IMR-90 (cell line): ENCODE measurements at regions not wholly inside any gene's neighbourhood (a gene's known extent, or its start where the extent isn't known, plus 50 kb on each side); places are given as distances from the start of the nearest gene placed in this dataset.
A peak's percentile ranks its signal among the peaks of the same experiment; 100 is the strongest.

Experiments
- ATAC-seq: fragments of 200-7000 bp; cut with Tn5 transposase; 2 replicates; pipeline ENCODE4 v1.9.1; 2020; ENCODE audit warnings: low read depth, mild to moderate bottlenecking, moderate library complexity
- BruUV-seq: library from RNA; stranded (reverse); fragments of 400-500 nt; replicated peaks from 2 replicates; lab custom pipeline; 2021; lab: Mats Ljungman, UMichigan
- CTCF ChIA-PET: fragments of 300-600 bp; formaldehyde crosslinking; extraction: SDS; loops from one replicate; lab custom pipeline; 2021; ENCODE audit warnings: antibody characterized with exemption; lab: Yijun Ruan, JAX
- POLR2A ChIA-PET: fragments of 300-600 bp; sonication (Branson Sonifier 250); formaldehyde crosslinking; loops from one replicate; lab custom pipeline; 2022; ENCODE audit warnings: antibody characterized with exemption; ENCODE audit not compliant: unreplicated experiment; lab: Charles Lee
- DNase-seq: peaks from one replicate; pipeline ENCODE4 v3.0.0; 2013
- H2AFZ ChIP-seq: replicated peaks from 2 replicates; pipeline ENCODE3; 2013; ENCODE audit warnings: low read length, mild to moderate bottlenecking; ENCODE audit not compliant: poor library complexity
- H2AK5ac ChIP-seq: 2 replicates; pipeline ENCODE4 v1.6.1; 2013; ENCODE audit warnings: low read depth, low read length, inconsistent platforms
- H2AK9ac ChIP-seq: replicated peaks from 2 replicates; pipeline ENCODE3; 2013; ENCODE audit warnings: mild to moderate bottlenecking, low read depth, low read length, moderate library complexity; ENCODE audit not compliant: poor library complexity
- H2BK120ac ChIP-seq: 2 replicates; pipeline ENCODE4 v1.6.1; 2013; ENCODE audit warnings: low read depth, low read length, inconsistent platforms
- H2BK15ac ChIP-seq: 3 replicates; pipeline ENCODE4 v1.6.1; 2013; ENCODE audit warnings: low read depth, low read length, inconsistent platforms
- H2BK20ac ChIP-seq: 2 replicates; pipeline ENCODE4 v1.6.1; 2013; ENCODE audit warnings: low read depth, mild to moderate bottlenecking, inconsistent platforms, low read length, moderate library complexity
- H2BK5ac ChIP-seq: 2 replicates; pipeline ENCODE4 v1.6.1; 2013; ENCODE audit warnings: mild to moderate bottlenecking, low read depth, low read length, inconsistent platforms; ENCODE audit not compliant: poor library complexity, severe bottlenecking
- H3K14ac ChIP-seq: replicated peaks from 2 replicates; pipeline ENCODE4 v1.6.1; 2013; ENCODE audit warnings: low read depth, low read length, inconsistent platforms
- H3K18ac ChIP-seq: 2 replicates; pipeline ENCODE4 v1.6.1; 2013; ENCODE audit warnings: low read depth, low read length, control low read depth
- H3K23ac ChIP-seq: 2 replicates; pipeline ENCODE4 v1.6.1; 2013; ENCODE audit warnings: low read depth, low read length, inconsistent platforms
- H3K27ac ChIP-seq: 2 replicates; pipeline ENCODE4 v1.5.1; 2013; ENCODE audit warnings: mild to moderate bottlenecking, control low read depth, low read length; ENCODE audit not compliant: insufficient read depth
- H3K27me3 ChIP-seq: 2 replicates; pipeline ENCODE4 v1.6.1; 2013; ENCODE audit warnings: low read length; ENCODE audit not compliant: control insufficient read depth, insufficient read depth
- H3K36me3 ChIP-seq: 2 replicates; pipeline ENCODE4 v1.6.1; 2013; ENCODE audit warnings: low read length, mixed read lengths; ENCODE audit not compliant: control insufficient read depth, insufficient read depth
- H3K4ac ChIP-seq: 2 replicates; pipeline ENCODE4 v1.6.1; 2013; ENCODE audit warnings: low read depth, low read length, inconsistent platforms
- H3K4me1 ChIP-seq: 2 replicates; pipeline ENCODE4 v1.6.1; 2013; ENCODE audit warnings: low read length, mixed read lengths; ENCODE audit not compliant: control insufficient read depth, insufficient read depth
- H3K4me2 ChIP-seq: 2 replicates; pipeline ENCODE4 v1.6.1; 2013; ENCODE audit warnings: low read depth, mild to moderate bottlenecking, control low read depth, low read length, moderate library complexity
- H3K4me3 ChIP-seq: 2 replicates; pipeline ENCODE4 v1.5.1; 2013; ENCODE audit warnings: low read depth, mild to moderate bottlenecking, control low read depth, low read length, moderate library complexity; ENCODE audit not compliant: insufficient read depth
- H3K56ac ChIP-seq: 2 replicates; pipeline ENCODE4 v1.6.1; 2013; ENCODE audit warnings: low read length, inconsistent platforms; ENCODE audit not compliant: insufficient read depth; ENCODE audit errors: extremely low read depth
- H3K79me1 ChIP-seq, 2 experiments: 2 replicates each; pipeline ENCODE4 v1.6.1; 2013; ENCODE audit warnings: low read length in 2 of 2, inconsistent platforms in 1 of 2, low read depth in 1 of 2
- H3K9ac ChIP-seq: 2 replicates; pipeline ENCODE4 v1.6.1; 2013; ENCODE audit warnings: low read depth, low read length, control low read depth
- H3K9me1 ChIP-seq: 2 replicates; pipeline ENCODE4 v1.6.1; 2013; ENCODE audit warnings: low read length, inconsistent platforms; ENCODE audit not compliant: insufficient read depth
- H3K9me3 ChIP-seq: 2 replicates; pipeline ENCODE4 v1.6.1; 2013; ENCODE audit warnings: low read length; ENCODE audit not compliant: control insufficient read depth, insufficient read depth
- H4K20me1 ChIP-seq: 2 replicates; pipeline ENCODE4 v1.6.1; 2013; ENCODE audit warnings: low read length, inconsistent platforms; ENCODE audit not compliant: insufficient read depth
- H4K5ac ChIP-seq: 2 replicates; pipeline ENCODE4 v1.6.1; 2013; ENCODE audit warnings: mild to moderate bottlenecking, low read depth, low read length, control low read depth
- H4K8ac ChIP-seq, 2 experiments: 2 replicates each; pipeline ENCODE4 v1.6.1; 2013; ENCODE audit warnings: low read depth in 2 of 2, low read length in 2 of 2, control low read depth in 1 of 2, inconsistent platforms in 1 of 2
- H4K91ac ChIP-seq: 2 replicates; pipeline ENCODE4 v1.6.1; 2013; ENCODE audit warnings: low read depth, low read length, inconsistent platforms; ENCODE audit not compliant: insufficient read depth
- CHD1 ChIP-seq: IDR thresholded peaks from 2 replicates; pipeline ENCODE4 v1.6.1; 2012; ENCODE audit warnings: low read depth, low read length, improper control_type of control experiment
- FOS ChIP-seq: fragments of 150-350 bp; IDR thresholded peaks from 2 replicates; pipeline ENCODE4 v1.6.1; 2016; ENCODE audit warnings: low read depth, low read length
- MAFK ChIP-seq: IDR thresholded peaks from 2 replicates; pipeline ENCODE4 v1.6.1; 2012; ENCODE audit warnings: low read depth, low read length, improper control_type of control experiment
- MAZ ChIP-seq: IDR thresholded peaks from 2 replicates; pipeline ENCODE4 v1.6.1; 2012; ENCODE audit warnings: low read depth, mild to moderate bottlenecking, low read length, improper control_type of control experiment, moderate library complexity, borderline replicate concordance
- MXI1 ChIP-seq: IDR thresholded peaks from 2 replicates; pipeline ENCODE4 v1.6.1; 2012; ENCODE audit warnings: low read depth, mild to moderate bottlenecking, low read length, moderate library complexity, borderline replicate concordance
- POLR2A ChIP-seq: IDR thresholded peaks from 2 replicates; pipeline ENCODE4 v1.6.1; 2012; ENCODE audit warnings: mild to moderate bottlenecking, low read depth, low read length
- SMC3 ChIP-seq: fragments of 150-350 bp; IDR thresholded peaks from 2 replicates; pipeline ENCODE4 v1.6.1; 2016; ENCODE audit warnings: low read depth, mild to moderate bottlenecking, antibody characterized with exemption, low read length, moderate library complexity
- WGBS, 2 experiments: methylation state at CpG; one replicate each; pipeline versions ENCODE4 v1.1.5 to v1.1.7; 2013; ENCODE audit warnings: missing lambda C conversion rate in 2 of 2; ENCODE audit not compliant: insufficient read length in 1 of 2; ENCODE audit errors: extremely low coverage in 2 of 2; 5-methylcytosine and 5-hydroxymethylcytosine counted together
- dilution Hi-C: fragments of 300-500 bp; cut with HindIII; formaldehyde crosslinking; loops from one replicate; pipeline ENCODE4 v1.14.3; 2018; ENCODE audit warnings: low sequenced_read_pairs; ENCODE audit not compliant: unreplicated experiment
- in situ Hi-C: fragments of 300-500 bp; cut with MboI; formaldehyde crosslinking; loops from 3 replicates; pipeline ENCODE4 v1.14.3; 2019; ENCODE audit warnings: low sequenced_read_pairs, inconsistent platforms, mixed read lengths
- intact Hi-C: fragments of 100-400 bp; cut with micrococcal nuclease; formaldehyde crosslinking; loops from 2 replicates; pipeline ENCODE4 v1.10.0; 2022
- TF ChIP-seq, protein P1 (sequence below): fragments of 150-350 bp; IDR thresholded peaks from 2 replicates; pipeline ENCODE4 v1.6.1; 2016; ENCODE audit warnings: low read depth, mild to moderate bottlenecking, low read length, moderate library complexity, borderline replicate concordance

DNA sequence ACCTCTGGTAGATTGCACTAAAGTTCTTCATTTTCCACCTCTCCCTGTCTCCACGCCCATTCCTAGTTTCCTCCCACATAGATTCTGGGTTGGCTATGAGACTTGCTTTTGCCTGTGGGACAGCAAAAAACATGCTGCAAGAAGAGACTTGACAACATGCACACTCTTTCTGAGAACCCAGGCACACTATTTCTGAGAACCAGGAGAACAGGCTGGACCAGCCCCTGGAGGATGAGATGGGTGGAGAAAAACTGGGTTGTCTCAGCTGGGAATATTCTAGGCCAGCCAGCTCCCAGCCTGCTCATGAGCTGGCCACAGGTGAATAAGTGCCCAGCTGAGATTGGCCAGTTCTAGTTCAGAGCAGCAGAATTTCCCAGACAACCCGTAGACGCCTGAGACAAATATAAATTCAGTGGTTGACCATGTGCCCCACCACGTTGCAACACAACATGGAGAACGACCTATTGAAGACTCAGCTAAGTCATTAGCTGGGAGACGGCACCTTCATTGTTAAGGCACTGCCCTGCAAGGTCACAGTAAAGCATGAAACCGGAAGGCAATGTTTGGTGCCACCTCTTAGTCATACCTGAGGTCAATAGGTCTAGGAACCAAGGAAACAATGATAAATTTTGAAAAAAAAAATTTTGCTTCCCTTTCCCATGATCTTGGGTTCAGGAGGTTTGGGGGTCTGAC lies 92.7 kb upstream of the AKR1E2 start:
- Histone ChIP-seq H3K4me2 (no peak overlapping the region), H2BK5ac (no peak overlapping the region), H3K9me3 (no peaks in the 10 kb centered on the region), H2BK120ac (no peak overlapping the region), H3K9me1 (no peaks in the 10 kb centered on the region), H3K27ac (no peak overlapping the region), H3K56ac (no peak overlapping the region), H3K4ac (no peak overlapping the region), H3K18ac (no peak overlapping the region), H3K4me1 (no peaks in the 10 kb centered on the region), H2AK9ac (peak overlapping the region; percentile 13), H4K91ac (no peak overlapping the region), H2BK15ac (no peak overlapping the region), H2BK20ac (no peak overlapping the region), H4K8ac (no peak overlapping the region), H4K20me1 (no peaks in the 10 kb centered on the region), H3K4me3 (no peak overlapping the region), H3K23ac (no peak overlapping the region), H3K9ac (no peak overlapping the region), H2AFZ (no peak overlapping the region), H3K79me1 (no peaks in the 10 kb centered on the region), H3K36me3 (no peaks in the 10 kb centered on the region), H2AK5ac (no peak overlapping the region), H3K14ac (no peak overlapping the region), H3K27me3 (no peaks in the 10 kb centered on the region), H4K5ac (no peak overlapping the region)
- ATAC-seq (no peak), DNase-seq (no peak)
- BruUV-seq, result no TSS peak
- in situ Hi-C loops (no loop called here), intact Hi-C loops (no loop called here), dilution Hi-C loops (no loop called here)
- ChIA-PET POLR2A (no interaction called here), CTCF (interaction anchor here (0.7 kb wide), 1 partner anchor 30 kb away, joined by 4 read pairs; no protein-coding TSS in a partner anchor)
- no peak for TF ChIP-seq MAZ
- TF ChIP-seq POLR2A, result no peak
- no peak for TF ChIP-seq CHD1
- no peak for TF ChIP-seq MXI1
- TF ChIP-seq MAFK, result no peak
- TF ChIP-seq SMC3, result no peak
- TF ChIP-seq, protein P1, sequence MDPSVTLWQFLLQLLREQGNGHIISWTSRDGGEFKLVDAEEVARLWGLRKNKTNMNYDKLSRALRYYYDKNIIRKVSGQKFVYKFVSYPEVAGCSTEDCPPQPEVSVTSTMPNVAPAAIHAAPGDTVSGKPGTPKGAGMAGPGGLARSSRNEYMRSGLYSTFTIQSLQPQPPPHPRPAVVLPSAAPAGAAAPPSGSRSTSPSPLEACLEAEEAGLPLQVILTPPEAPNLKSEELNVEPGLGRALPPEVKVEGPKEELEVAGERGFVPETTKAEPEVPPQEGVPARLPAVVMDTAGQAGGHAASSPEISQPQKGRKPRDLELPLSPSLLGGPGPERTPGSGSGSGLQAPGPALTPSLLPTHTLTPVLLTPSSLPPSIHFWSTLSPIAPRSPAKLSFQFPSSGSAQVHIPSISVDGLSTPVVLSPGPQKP, result no peak
- no peak for TF ChIP-seq FOS
- WGBS, 2 experiments, result 100% methylated on average over 3 of the region's 7 CpGs; no CpG with 5 or more reads in 1 of the 2 experiments
